ENCODE measurements at regions not wholly inside any gene's neighbourhood (a gene's known extent, or its start where the extent isn't known, plus 50 kb on each side); places are given as distances from the start of the nearest gene placed in this dataset.

GRCh38 chr16:64215730-64216129, 906.1 kb downstream of the CDH11 start:
- DNase-seq: no peak

- DNase-seq: no peak
Measured at GRCh38 chr16:64211331-64211730, 910.5 kb downstream of the CDH11 start.

GRCh38 chr16:64206862-64207261, 915.0 kb downstream of the CDH11 start:
- no peak for DNase-seq

GRCh38 chr16:64203126-64203525, 918.7 kb downstream of the CDH11 start:
- no peak for DNase-seq

GRCh38 chr16:64202571-64202970, 919.3 kb downstream of the CDH11 start:
- no peak for DNase-seq

- DNase-seq: no peak
Measured at GRCh38 chr16:64196444-64196843, 925.4 kb downstream of the CDH11 start.

GRCh38 chr16:64185954-64186353, 935.9 kb downstream of the CDH11 start:
- DNase-seq: no peak

GRCh38 chr16:64184156-64184555, 937.7 kb downstream of the CDH11 start:
- DNase-seq: no peak

- no peak for DNase-seq
Measured at GRCh38 chr16:64182985-64183384, 938.9 kb downstream of the CDH11 start.

GRCh38 chr16:64181271-64181925, 940.5 kb downstream of the CDH11 start:
- DNase-seq: no peak

GRCh38 chr16:64180136-64180900, 941.5 kb downstream of the CDH11 start:
- DNase-seq: no peak

- DNase-seq: no peak
Measured at GRCh38 chr16:64174327-64174726, 947.5 kb downstream of the CDH11 start.

- DNase-seq: no peak
Measured at GRCh38 chr16:64172652-64173051, 949.2 kb downstream of the CDH11 start.

GRCh38 chr16:64172226-64172625, 949.6 kb downstream of the CDH11 start:
- DNase-seq: no peak

GRCh38 chr16:64171632-64172031, 950.2 kb downstream of the CDH11 start:
- no peak for DNase-seq

- no peak for DNase-seq
Measured at GRCh38 chr16:64168371-64168770, 953.5 kb downstream of the CDH11 start.

- DNase-seq: no peak
Measured at GRCh38 chr16:64167936-64168335, 953.9 kb downstream of the CDH11 start.

- DNase-seq: no peak
Measured at GRCh38 chr16:64165368-64165767, 956.5 kb downstream of the CDH11 start.

- DNase-seq: no peak
Measured at GRCh38 chr16:64162613-64163375, 959.1 kb downstream of the CDH11 start.

GRCh38 chr16:64159976-64160375, 961.9 kb downstream of the CDH11 start:
- no peak for DNase-seq

GRCh38 chr16:64158941-64159588, 962.8 kb downstream of the CDH11 start:
- no peak for DNase-seq

- no peak for DNase-seq
Measured at GRCh38 chr16:64153718-64154117, 968.1 kb downstream of the CDH11 start.

All from NCI-H510A treated with DMSO at 0.1 percent for 48 hours (cell line).